ENCODE measurements at regions not wholly inside any gene's neighbourhood (a gene's known extent, or its start where the extent isn't known, plus 50 kb on each side); places are given as distances from the start of the nearest gene placed in this dataset.

DNA sequence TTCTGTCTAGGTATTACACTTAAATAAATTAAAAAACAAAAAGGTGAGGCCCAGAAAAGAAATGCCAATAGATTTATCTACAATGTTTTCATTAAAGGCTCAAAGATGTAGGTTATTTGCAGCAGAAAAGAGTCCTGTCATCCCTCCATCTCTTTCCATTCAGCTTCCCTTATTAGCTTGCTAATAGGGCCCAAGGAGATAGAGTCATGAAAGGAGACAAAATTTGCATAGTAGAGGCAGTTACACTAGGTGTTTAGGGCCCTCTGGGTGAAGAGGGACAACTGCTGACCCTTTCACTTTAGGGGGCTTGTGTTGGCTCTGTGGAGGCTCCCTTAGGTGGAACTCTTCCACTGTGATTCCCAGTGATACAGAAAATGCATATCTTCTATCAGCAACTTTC is 58.4 kb upstream of the TACR3 start:
- ChIA-PET CTCF (no interaction called here), POLR2A (ENCODE audit: unreplicated experiment) (interaction anchor here (0.5 kb wide), 1 partner anchor 228 kb away, joined by 3 read pairs; no protein-coding TSS in a partner anchor)
- Histone ChIP-seq H3K9me3 (ENCODE audit: low read length) (no peaks in the 10 kb centered on the region), H3K4me1 (ENCODE audit: insufficient read depth, low read length) (no peaks in the 10 kb centered on the region), H3K27me3 (ENCODE audit: low read length) (no peaks in the 10 kb centered on the region), H3K4me3 (ENCODE audit: low read length) (no peak overlapping the region), H3K9me2 (replicated peaks; ENCODE audit: low read length) (no peaks in the 10 kb centered on the region), H3K4me2 (ENCODE audit: low read length) (no peak overlapping the region), H3F3A (ENCODE audit: low read length, unreplicated experiment) (no peaks in the 10 kb centered on the region), H3K9ac (ENCODE audit: low read length) (no peak overlapping the region), H3K36me3 (ENCODE audit: low read depth, low read length) (no peaks in the 10 kb centered on the region), H3K79me2 (ENCODE audit: low read length) (no peaks in the 10 kb centered on the region), H3K27ac (ENCODE audit: low read length) (no peak overlapping the region), H2AFZ (ENCODE audit: low read length) (no peak overlapping the region), H4K20me1 (ENCODE audit: low read length) (no peaks in the 10 kb centered on the region)
- ATAC-seq (no peak), DNase-seq (no peak)
- TF ChIP-seq EZH2phosphoT487 (IDR thresholded peaks at IDR 0.05; ENCODE audit: borderline replicate concordance, low read length), result no peak
- BruUV-seq (replicated peaks), result no TSS peak
- intact Hi-C loops (cut with micrococcal nuclease), result no loop called here

DNA sequence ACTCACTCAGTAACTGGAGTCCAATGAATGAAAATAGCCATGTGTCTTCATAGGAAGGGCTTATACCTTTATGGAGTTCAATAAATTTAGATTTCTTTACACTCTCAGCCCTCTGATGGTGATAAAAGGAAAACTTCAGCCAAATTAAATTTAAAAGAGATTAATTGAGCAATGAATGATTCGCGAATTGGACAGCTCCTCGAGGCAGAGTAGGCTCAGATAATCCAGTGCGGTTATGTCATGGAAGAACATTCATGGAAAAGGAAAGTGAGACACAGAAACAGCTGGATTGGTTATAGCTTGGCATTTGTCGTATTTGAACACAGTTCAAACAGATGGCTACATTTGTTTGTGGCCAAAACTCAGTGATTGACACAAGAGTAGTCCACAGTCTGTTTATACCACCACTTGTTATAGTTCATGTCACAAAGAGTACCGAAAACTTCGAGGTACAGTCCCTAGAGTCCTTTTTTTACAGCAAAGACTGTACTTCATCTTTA is 54.6 kb upstream of the TACR3 start:
- no peaks in the 10 kb centered on the region for H4K20me1 ChIP-seq (ENCODE audit: low read length)
- no peak overlapping the region for H3K27ac ChIP-seq (ENCODE audit: low read length)
- TF ChIP-seq EZH2 (IDR thresholded peaks at IDR 0.05; ENCODE audit: low read length, unreplicated experiment) (no peak), EZH2phosphoT487 (IDR thresholded peaks at IDR 0.05; ENCODE audit: borderline replicate concordance, low read length) (no peak), CTCF (conservative IDR thresholded peaks at IDR 0.05; ENCODE audit: low read depth, low read length) (no peak)
- ChIA-PET POLR2A (ENCODE audit: unreplicated experiment) (no interaction called here), CTCF (no interaction called here)
- H2AFZ ChIP-seq (ENCODE audit: low read length), result no peak overlapping the region
- H3K4me1 ChIP-seq (ENCODE audit: insufficient read depth, low read length), result no peaks in the 10 kb centered on the region
- ATAC-seq (no peak), DNase-seq (no peak)
- no peaks in the 10 kb centered on the region for H3F3A ChIP-seq (ENCODE audit: low read length, unreplicated experiment)
- no peak overlapping the region for H3K4me2 ChIP-seq (ENCODE audit: low read length)
- intact Hi-C loops (cut with micrococcal nuclease), result no loop called here
- no peaks in the 10 kb centered on the region for H3K9me3 ChIP-seq (ENCODE audit: low read length)
- H3K27me3 ChIP-seq (ENCODE audit: low read length), result no peaks in the 10 kb centered on the region
- no peak overlapping the region for H3K9ac ChIP-seq (ENCODE audit: low read length)
- no peak overlapping the region for H3K4me3 ChIP-seq (ENCODE audit: low read length)
- BruUV-seq (replicated peaks), result no TSS peak
- H3K79me2 ChIP-seq (ENCODE audit: low read length), result no peaks in the 10 kb centered on the region
- H3K36me3 ChIP-seq (ENCODE audit: low read depth, low read length), result no peaks in the 10 kb centered on the region
- H3K9me2 ChIP-seq (replicated peaks; ENCODE audit: low read length), result no peaks in the 10 kb centered on the region

DNA sequence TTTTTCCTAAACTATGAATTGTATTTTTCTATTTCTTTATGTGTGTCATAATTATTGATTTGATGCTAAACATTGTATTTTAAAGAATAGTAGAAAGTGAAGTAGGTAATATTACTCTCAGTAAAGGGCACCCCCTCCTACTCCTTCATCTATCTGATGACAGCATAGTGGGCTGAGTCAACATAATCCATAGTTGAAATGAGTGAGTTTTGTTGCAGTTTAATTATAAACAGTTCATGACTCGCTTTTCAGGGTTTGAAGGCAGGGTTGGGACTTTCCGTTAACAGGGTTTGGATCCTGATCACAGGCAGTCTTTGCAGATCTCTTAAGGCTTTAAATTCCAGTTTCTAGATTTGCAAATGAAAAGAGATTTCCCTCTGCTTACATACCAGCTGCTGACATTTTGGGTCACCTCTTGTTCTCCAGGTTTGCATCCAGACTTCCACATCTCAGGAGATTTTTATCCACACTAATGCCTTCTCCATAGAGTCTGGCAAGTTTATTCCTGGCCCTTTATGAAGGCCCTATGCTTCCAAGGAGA is 54.0 kb upstream of the TACR3 start:
- no peak overlapping the region for H2AFZ ChIP-seq (ENCODE audit: low read length)
- CTCF ChIA-PET, result no interaction called here
- BruUV-seq (replicated peaks), result no TSS peak
- H3K27ac ChIP-seq (ENCODE audit: low read length), result no peak overlapping the region
- H3K79me2 ChIP-seq (ENCODE audit: low read length), result no peaks in the 10 kb centered on the region
- no peak overlapping the region for H3K4me2 ChIP-seq (ENCODE audit: low read length)
- DNase-seq (no peak), ATAC-seq (no peak)
- no peaks in the 10 kb centered on the region for H3K27me3 ChIP-seq (ENCODE audit: low read length)
- no peak overlapping the region for H3K4me3 ChIP-seq (ENCODE audit: low read length)
- no peak overlapping the region for H3K9ac ChIP-seq (ENCODE audit: low read length)
- POLR2A ChIA-PET (ENCODE audit: unreplicated experiment), result no interaction called here
- no peaks in the 10 kb centered on the region for H4K20me1 ChIP-seq (ENCODE audit: low read length)
- no peaks in the 10 kb centered on the region for H3F3A ChIP-seq (ENCODE audit: low read length, unreplicated experiment)
- no peaks in the 10 kb centered on the region for H3K36me3 ChIP-seq (ENCODE audit: low read depth, low read length)
- intact Hi-C loops (cut with micrococcal nuclease), result no loop called here
- no peaks in the 10 kb centered on the region for H3K9me2 ChIP-seq (replicated peaks; ENCODE audit: low read length)
- H3K4me1 ChIP-seq (ENCODE audit: insufficient read depth, low read length), result no peaks in the 10 kb centered on the region
- no peaks in the 10 kb centered on the region for H3K9me3 ChIP-seq (ENCODE audit: low read length)
- TF ChIP-seq EZH2phosphoT487 (IDR thresholded peaks at IDR 0.05; ENCODE audit: borderline replicate concordance, low read length), result no peak
- no peak for TF ChIP-seq EZH2 (IDR thresholded peaks at IDR 0.05; ENCODE audit: low read length, unreplicated experiment)
- no peak for TF ChIP-seq CTCF (conservative IDR thresholded peaks at IDR 0.05; ENCODE audit: low read depth, low read length)

Measured in PC-3 (cell line).